ENCODE measurements at regions not wholly inside any gene's neighbourhood (a gene's known extent, or its start where the extent isn't known, plus 50 kb on each side); places are given as distances from the start of the nearest gene placed in this dataset.
"Not testable (repeated sequence)": the region's sequence is repeated elsewhere in the genome, so short reads cannot be mapped to it uniquely, and the experiment has no call there.

GRCh38 chr18:14392604-14393003 is 150.8 kb downstream of the POTEC start:
- H3K4me3 Mint-ChIP-seq; H3K27me3 Mint-ChIP-seq; H3K27ac Mint-ChIP-seq; intact Hi-C loops (cut with micrococcal nuclease); H3K36me3 Mint-ChIP-seq (ENCODE audit: low read depth); H3K4me1 Mint-ChIP-seq (ENCODE audit: low read depth); H3K9me3 Mint-ChIP-seq: not testable (repeated sequence)

DNA sequence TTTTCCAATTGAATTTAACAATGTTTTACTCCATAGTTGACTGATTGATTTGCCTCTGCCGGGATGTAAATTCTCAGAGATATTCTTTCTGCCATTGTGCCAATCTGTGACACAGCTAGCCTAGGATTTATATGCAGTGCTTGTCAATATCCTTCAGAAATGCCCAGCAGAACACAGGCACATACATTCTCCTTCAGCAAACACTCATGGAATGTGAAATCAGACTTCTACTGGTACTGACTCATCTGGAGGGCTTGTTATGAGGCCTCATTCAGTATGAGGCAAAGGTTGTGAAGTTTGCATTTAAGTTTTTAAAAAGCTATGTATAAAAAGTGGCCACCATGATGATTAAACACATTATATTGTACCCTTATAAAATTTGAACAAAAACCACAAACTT is 158.4 kb downstream of the POTEC start:
- H3K27me3 Mint-ChIP-seq; H3K36me3 Mint-ChIP-seq (ENCODE audit: low read depth); intact Hi-C loops (cut with micrococcal nuclease); H3K27ac Mint-ChIP-seq; H3K4me1 Mint-ChIP-seq (ENCODE audit: low read depth); H3K4me3 Mint-ChIP-seq; H3K9me3 Mint-ChIP-seq: not testable (repeated sequence)

GRCh38 chr18:14382666-14383065 is 160.7 kb downstream of the POTEC start:
- H3K4me1 Mint-ChIP-seq (ENCODE audit: low read depth); H3K27ac Mint-ChIP-seq; H3K4me3 Mint-ChIP-seq; H3K27me3 Mint-ChIP-seq; intact Hi-C loops (cut with micrococcal nuclease); H3K9me3 Mint-ChIP-seq; H3K36me3 Mint-ChIP-seq (ENCODE audit: low read depth): not testable (repeated sequence)

DNA sequence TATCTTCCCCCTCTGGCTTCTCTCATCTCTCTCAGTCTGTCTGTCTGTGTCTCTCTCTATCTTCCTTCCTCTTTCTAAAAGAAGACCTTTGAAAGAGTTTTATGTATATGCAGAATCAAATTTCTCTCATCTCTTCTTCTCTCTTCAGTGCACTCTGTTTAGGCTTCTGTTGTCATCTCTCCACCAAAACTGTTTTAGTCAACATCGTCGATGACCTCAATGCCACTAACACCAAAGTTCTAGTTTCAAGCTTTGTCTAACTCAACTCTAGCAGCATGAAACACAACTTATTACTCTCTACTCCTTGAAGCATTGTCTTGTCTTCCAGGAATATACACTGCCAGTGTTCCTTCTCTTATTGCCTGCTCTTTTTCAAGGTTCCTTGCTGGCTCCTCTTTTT is 163.9 kb downstream of the POTEC start:
- H3K27me3 Mint-ChIP-seq; H3K9me3 Mint-ChIP-seq; intact Hi-C loops (cut with micrococcal nuclease); H3K4me1 Mint-ChIP-seq (ENCODE audit: low read depth); H3K27ac Mint-ChIP-seq; H3K4me3 Mint-ChIP-seq; H3K36me3 Mint-ChIP-seq (ENCODE audit: low read depth): not testable (repeated sequence)

DNA sequence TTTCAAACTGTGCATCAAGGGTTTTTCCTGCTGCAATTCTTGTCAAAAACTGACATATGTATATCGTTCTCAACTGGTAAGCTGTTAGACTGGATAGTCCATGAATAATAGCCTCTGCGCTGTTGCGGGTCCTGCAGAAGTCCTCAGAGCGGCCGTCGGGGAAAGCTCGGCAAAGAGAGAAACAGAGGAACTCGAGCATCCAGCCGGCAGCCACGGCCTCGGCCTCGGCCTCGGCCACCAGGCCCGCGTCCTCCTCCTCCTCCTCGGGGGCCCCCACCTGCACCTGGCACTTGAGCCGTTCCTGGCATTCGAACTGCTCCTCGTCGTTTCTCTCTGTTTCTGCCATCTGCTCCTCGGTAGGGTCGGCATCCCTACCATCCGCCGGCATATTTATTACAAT is 165.0 kb downstream of the POTEC start:
- H3K9me3 Mint-ChIP-seq; H3K27ac Mint-ChIP-seq; H3K4me3 Mint-ChIP-seq; H3K36me3 Mint-ChIP-seq (ENCODE audit: low read depth); intact Hi-C loops (cut with micrococcal nuclease); H3K27me3 Mint-ChIP-seq; H3K4me1 Mint-ChIP-seq (ENCODE audit: low read depth): not testable (repeated sequence)

GRCh38 chr18:14361346-14361745 is 182.1 kb downstream of the POTEC start:
- H3K9me3 Mint-ChIP-seq; H3K27me3 Mint-ChIP-seq; H3K36me3 Mint-ChIP-seq (ENCODE audit: low read depth); H3K4me3 Mint-ChIP-seq; H3K27ac Mint-ChIP-seq; H3K4me1 Mint-ChIP-seq (ENCODE audit: low read depth); intact Hi-C loops (cut with micrococcal nuclease): not testable (repeated sequence)

- H3K4me1 Mint-ChIP-seq (ENCODE audit: low read depth); H3K27me3 Mint-ChIP-seq; intact Hi-C loops (cut with micrococcal nuclease); H3K4me3 Mint-ChIP-seq; H3K36me3 Mint-ChIP-seq (ENCODE audit: low read depth); H3K9me3 Mint-ChIP-seq; H3K27ac Mint-ChIP-seq: not testable (repeated sequence)
Measured at GRCh38 chr18:14357553-14358297, 185.7 kb downstream of the POTEC start.

DNA sequence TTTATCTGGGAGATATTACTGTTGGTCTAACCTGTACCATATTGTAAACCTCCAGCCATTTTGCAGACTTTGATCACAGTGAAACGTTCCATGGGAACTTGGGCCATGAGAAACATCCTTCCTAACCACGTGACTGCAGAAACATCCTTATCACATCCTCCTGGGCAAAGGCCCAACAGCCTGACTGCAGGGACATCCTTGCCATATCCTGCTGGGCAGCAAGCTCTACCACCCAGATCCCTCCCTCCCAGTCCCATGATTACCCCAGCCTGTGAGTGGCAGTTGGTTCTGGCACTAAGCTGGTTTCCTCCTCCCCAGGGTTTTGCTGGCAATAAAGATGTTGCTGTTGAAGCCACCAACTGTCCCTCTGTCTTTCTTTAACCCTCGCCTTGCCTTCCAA is 201.2 kb downstream of the POTEC start:
- H3K36me3 Mint-ChIP-seq (ENCODE audit: low read depth); intact Hi-C loops (cut with micrococcal nuclease); H3K4me1 Mint-ChIP-seq (ENCODE audit: low read depth): not testable (repeated sequence)

DNA sequence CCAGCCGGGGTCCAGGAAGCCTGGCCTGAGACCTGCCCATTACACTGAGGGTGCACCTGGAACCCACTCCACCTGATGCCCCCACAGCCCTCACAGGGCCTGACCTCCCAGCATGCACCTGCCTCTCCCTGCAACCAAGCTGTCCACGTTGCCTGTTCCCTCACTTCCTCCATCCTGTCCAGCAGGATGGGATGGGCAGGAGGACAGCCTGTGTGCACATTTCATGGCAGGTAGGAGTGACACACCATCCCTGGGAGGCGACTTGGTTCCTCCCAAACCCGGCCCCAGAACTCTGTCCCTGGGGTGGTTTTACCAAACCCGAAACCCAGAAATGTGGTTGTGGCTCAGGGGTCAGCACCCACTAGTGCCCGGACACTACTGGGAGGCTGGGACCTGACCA is 203.8 kb upstream of the ZNF519 start:
- H3K36me3 Mint-ChIP-seq (ENCODE audit: low read depth); H3K9me3 Mint-ChIP-seq; H3K4me1 Mint-ChIP-seq (ENCODE audit: low read depth); H3K27me3 Mint-ChIP-seq; intact Hi-C loops (cut with micrococcal nuclease); H3K27ac Mint-ChIP-seq; H3K4me3 Mint-ChIP-seq: not testable (repeated sequence)

More for the DNA sequence above, 201.2 kb downstream of the POTEC start:
- H3K9me3 Mint-ChIP-seq, H3K27ac Mint-ChIP-seq, H3K27me3 Mint-ChIP-seq, H3K4me3 Mint-ChIP-seq: not testable (repeated sequence)

DNA sequence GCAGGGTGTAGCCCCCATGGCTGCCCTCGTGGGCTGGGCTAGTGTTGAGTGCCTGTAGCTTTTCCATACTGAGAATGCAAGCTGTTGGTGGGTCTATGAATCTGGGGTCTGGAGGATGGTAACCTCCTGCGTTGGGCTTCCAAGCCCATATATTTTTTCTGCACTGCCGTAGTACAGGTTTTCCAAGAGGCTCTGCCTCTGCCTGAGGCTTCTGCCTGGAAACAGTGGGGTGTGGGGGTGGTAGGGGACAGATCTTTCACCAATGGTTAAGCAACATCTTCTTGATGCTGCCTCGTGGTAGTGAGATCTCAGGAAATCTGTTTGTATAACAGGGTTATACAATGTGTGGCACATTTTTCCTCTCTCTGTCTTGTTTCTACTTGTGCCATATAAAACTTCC is 189.0 kb upstream of the ZNF519 start:
- H3K9me3 Mint-ChIP-seq; H3K4me1 Mint-ChIP-seq (ENCODE audit: low read depth); H3K36me3 Mint-ChIP-seq (ENCODE audit: low read depth); H3K4me3 Mint-ChIP-seq; H3K27ac Mint-ChIP-seq; H3K27me3 Mint-ChIP-seq; intact Hi-C loops (cut with micrococcal nuclease): not testable (repeated sequence)

DNA sequence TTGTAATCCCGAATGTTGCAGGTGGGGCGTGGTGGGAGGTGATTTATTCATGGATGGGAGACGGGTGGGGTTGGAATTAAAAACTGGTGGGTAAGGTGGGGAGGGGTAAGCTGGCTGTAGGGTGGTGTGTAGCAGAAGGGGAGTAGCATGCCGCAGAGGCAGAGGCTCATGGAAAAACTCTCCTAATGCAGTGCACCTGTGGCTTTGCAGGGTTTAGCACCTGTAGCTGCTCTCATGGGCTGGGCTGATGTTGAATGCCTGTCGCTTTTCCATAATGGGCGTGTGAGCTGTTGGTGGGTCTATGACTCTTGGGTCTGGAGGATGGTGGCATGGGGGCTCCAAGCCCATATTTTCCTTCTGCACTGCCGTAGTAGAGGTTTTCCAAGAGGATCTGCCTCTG is 169.0 kb upstream of the ZNF519 start:
- not testable (repeated sequence) for H3K36me3 Mint-ChIP-seq (ENCODE audit: low read depth); H3K4me1 Mint-ChIP-seq (ENCODE audit: low read depth); H3K27me3 Mint-ChIP-seq; H3K27ac Mint-ChIP-seq; H3K4me3 Mint-ChIP-seq
- intact Hi-C loops (cut with micrococcal nuclease) = loop anchor here (2.0 kb wide), 1 partner anchor 22 kb away; no protein-coding TSS in a partner anchor
- H3K9me3 Mint-ChIP-seq = peaks cover 15% of the 10 kb centered on the region

GRCh38 chr18:14295081-14295480 is 162.8 kb upstream of the ZNF519 start:
- H3K27me3 Mint-ChIP-seq; intact Hi-C loops (cut with micrococcal nuclease); H3K27ac Mint-ChIP-seq; H3K4me1 Mint-ChIP-seq (ENCODE audit: low read depth); H3K4me3 Mint-ChIP-seq; H3K9me3 Mint-ChIP-seq; H3K36me3 Mint-ChIP-seq (ENCODE audit: low read depth): not testable (repeated sequence)

- no peak overlapping the region for H3K27ac Mint-ChIP-seq
- intact Hi-C loops (cut with micrococcal nuclease) = no loop called here
- no peaks in the 10 kb centered on the region for H3K27me3 Mint-ChIP-seq
- H3K4me3 Mint-ChIP-seq = no peak overlapping the region
- no peaks in the 10 kb centered on the region for H3K4me1 Mint-ChIP-seq (ENCODE audit: low read depth)
- H3K36me3 Mint-ChIP-seq (ENCODE audit: low read depth) = no peaks in the 10 kb centered on the region
- no peaks in the 10 kb centered on the region for H3K9me3 Mint-ChIP-seq
Measured at GRCh38 chr18:14285053-14285452, 152.8 kb upstream of the ZNF519 start.

- H3K9me3 Mint-ChIP-seq = peaks cover 17% of the 10 kb centered on the region
- H3K36me3 Mint-ChIP-seq (ENCODE audit: low read depth); H3K27ac Mint-ChIP-seq; H3K4me3 Mint-ChIP-seq; H3K27me3 Mint-ChIP-seq; H3K4me1 Mint-ChIP-seq (ENCODE audit: low read depth); intact Hi-C loops (cut with micrococcal nuclease): not testable (repeated sequence)
Measured at GRCh38 chr18:14275391-14275790, 143.2 kb upstream of the ZNF519 start.

DNA sequence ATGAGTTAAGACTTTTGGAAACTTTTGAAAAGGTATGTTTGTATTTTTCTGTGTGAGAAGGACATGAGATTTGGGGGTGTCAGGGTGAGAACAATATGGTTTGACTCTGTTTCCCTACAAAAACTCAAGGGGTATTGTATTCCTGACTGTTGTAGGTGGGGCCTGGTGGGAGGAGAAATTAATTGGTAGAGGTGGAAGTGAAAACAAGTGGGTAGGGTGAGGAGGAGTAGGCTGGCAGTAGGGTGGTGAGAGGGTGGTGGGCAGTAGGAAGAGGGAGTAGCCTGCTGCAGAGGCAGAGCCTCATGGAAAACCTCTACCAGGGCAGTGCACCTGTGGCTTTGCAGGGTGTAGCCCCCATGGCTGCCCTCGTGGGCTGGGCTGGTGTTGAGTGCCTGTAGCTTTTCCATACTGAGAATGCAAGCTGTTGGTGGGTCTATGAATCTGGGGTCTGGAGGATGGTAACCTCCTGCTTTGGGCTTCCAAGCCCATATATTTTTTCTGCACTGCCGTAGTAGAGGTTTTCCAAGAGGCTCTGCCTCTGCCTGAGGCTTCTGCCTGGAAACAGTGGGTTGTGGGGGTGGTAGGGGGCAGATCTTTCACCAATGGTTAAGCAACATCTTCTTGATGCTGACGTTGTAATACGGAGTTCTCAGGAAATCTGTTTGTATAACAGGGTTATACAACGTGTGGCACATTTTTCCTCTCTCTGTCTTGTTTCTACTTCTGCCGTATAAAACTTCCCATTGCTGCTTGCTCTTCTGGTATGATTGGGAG is 133.6 kb upstream of the ZNF519 start:
- H3K27ac Mint-ChIP-seq = peak overlapping the region; percentile 50

More for the DNA sequence above, 133.6 kb upstream of the ZNF519 start:
- intact Hi-C loops (cut with micrococcal nuclease); H3K27me3 Mint-ChIP-seq; H3K36me3 Mint-ChIP-seq (ENCODE audit: low read depth); H3K4me1 Mint-ChIP-seq (ENCODE audit: low read depth); H3K4me3 Mint-ChIP-seq; H3K9me3 Mint-ChIP-seq: not testable (repeated sequence)

Data from dendritic cell treated with granulocyte-macrophage colony-stimulating factor and Interleukin-4, amounts not matched to agents 40 ng/mL and 50 ng/mL, for 4 days (primary cell).